H1 (cell line): ENCODE measurements at regions not wholly inside any gene's neighbourhood (a gene's known extent, or its start where the extent isn't known, plus 50 kb on each side); places are given as distances from the start of the nearest gene placed in this dataset.

ENCODE experiments used
- CTCF ChIA-PET: fragments of 300-600 bp; sonication (Branson Sonifier 250); formaldehyde crosslinking; loops from one replicate; lab custom pipeline; 2021; ENCODE audit not compliant: partially characterized antibody; lab: Charles Lee
- POLR2A ChIA-PET: fragments of 300-600 bp; sonication (Branson Sonifier 250); formaldehyde crosslinking; loops from one replicate; lab custom pipeline; 2021; ENCODE audit warnings: inconsistent platforms; ENCODE audit not compliant: partially characterized antibody; lab: Charles Lee
- DNase-seq, 2 experiments: peaks; one replicate each; pipeline versions ENCODE4 v3.0.0 to v3.0.0-alpha.2; 2010 to 2022; ENCODE audit warnings: low spot score in 2 of 2, low read depth in 1 of 2, mixed read lengths in 1 of 2
- FAIRE-seq: peaks from 2 replicates; lab custom pipeline; 2011; peaks lifted over from hg19 to GRCh38; lab: Jason Lieb, UNC
- H2AFZ ChIP-seq: 2 replicates; pipeline ENCODE4 v1.8.1; 2012; ENCODE audit warnings: low read length, inconsistent platforms
- H2AK5ac ChIP-seq: 2 replicates; pipeline ENCODE4 v1.6.1; 2013; ENCODE audit warnings: low read depth, low read length
- H2BK120ac ChIP-seq: replicated peaks from 2 replicates; pipeline ENCODE3; 2013; ENCODE audit warnings: low read depth, low read length, inconsistent platforms
- H2BK12ac ChIP-seq: 2 replicates; pipeline ENCODE4 v1.6.1; 2013; ENCODE audit warnings: low read depth, low read length
- H2BK15ac ChIP-seq: 2 replicates; pipeline ENCODE4 v1.6.1; 2013; ENCODE audit warnings: low read length
- H2BK20ac ChIP-seq: 2 replicates; pipeline ENCODE4 v1.6.1; 2013; ENCODE audit warnings: low read length
- H2BK5ac ChIP-seq: 2 replicates; pipeline ENCODE4 v1.6.1; 2013; ENCODE audit warnings: low read depth, low read length
- H3K14ac ChIP-seq: 2 replicates; pipeline ENCODE4 v1.6.1; 2013; ENCODE audit warnings: inconsistent platforms; ENCODE audit not compliant: insufficient read length
- H3K18ac ChIP-seq: 2 replicates; pipeline ENCODE4 v1.6.1; 2013; ENCODE audit warnings: low read length; ENCODE audit errors: extremely low read depth
- H3K23ac ChIP-seq: 2 replicates; pipeline ENCODE4 v1.6.1; 2013; ENCODE audit warnings: inconsistent platforms; ENCODE audit not compliant: insufficient read length
- H3K23me2 ChIP-seq: 2 replicates; pipeline ENCODE4 v1.6.1; 2013; ENCODE audit warnings: low read depth, low read length
- H3K27ac ChIP-seq: 2 replicates; pipeline ENCODE4 v1.6.1; 2011; ENCODE audit warnings: low read depth, low read length, inconsistent platforms
- H3K27me3 ChIP-seq, 4 experiments: replicated peaks in 1 of 4; 1 replicate in 1 of 4; 2 replicates in 3 of 4; pipeline versions ENCODE4 v1.6.1 to v1.8.1; 2011 to 2013; ENCODE audit warnings: low read length in 3 of 4, mild to moderate bottlenecking in 3 of 4, inconsistent platforms in 2 of 4, mixed read lengths in 2 of 4, moderate library complexity in 1 of 4; ENCODE audit not compliant: control insufficient read depth in 3 of 4, insufficient read depth in 3 of 4; ENCODE audit errors: extremely low read depth in 1 of 4
- H3K36me3 ChIP-seq, 4 experiments: 2 replicates each; pipeline versions ENCODE4 v1.6.1 to v1.8.1; 2011 to 2013; ENCODE audit warnings: mild to moderate bottlenecking in 4 of 4, low read length in 3 of 4, moderate library complexity in 2 of 4, control low read depth in 1 of 4, inconsistent platforms in 1 of 4; ENCODE audit not compliant: insufficient read depth in 4 of 4, control insufficient read depth in 2 of 4
- H3K4ac ChIP-seq: replicated peaks from 2 replicates; pipeline ENCODE3; 2013; ENCODE audit warnings: low read length, low read depth, mixed read lengths, inconsistent platforms; ENCODE audit not compliant: insufficient read length
- H3K4me1 ChIP-seq, 4 experiments: replicated peaks in 1 of 4; 1 replicate in 1 of 4; 2 replicates in 3 of 4; pipeline versions ENCODE4 v1.6.1 to v1.8.1; 2011 to 2013; ENCODE audit warnings: low read length in 3 of 4, inconsistent platforms in 2 of 4, mixed read lengths in 1 of 4; ENCODE audit not compliant: insufficient read depth in 4 of 4, control insufficient read depth in 3 of 4
- H3K4me2 ChIP-seq, 2 experiments: 2 replicates each; pipeline versions ENCODE4 v1.6.1 to v1.8.1; 2011 to 2013; ENCODE audit warnings: low read depth in 2 of 2, low read length in 2 of 2, control low read depth in 1 of 2, inconsistent platforms in 1 of 2, mild to moderate bottlenecking in 1 of 2; ENCODE audit not compliant: insufficient read depth in 1 of 2
- H3K4me3 ChIP-seq, 4 experiments: fragments of 200-600, 300-600 bp in 1 of 4; sonication (generic), shearing (Covaris generic), sonication (Bioruptor Twin) in 1 of 4; 2 replicates each; pipeline versions ENCODE4 v1.5.1 to v1.8.1; 2011 to 2016; ENCODE audit warnings: low read length in 4 of 4, low read depth in 3 of 4, control low read depth in 2 of 4, inconsistent platforms in 2 of 4, mild to moderate bottlenecking in 2 of 4, mixed read lengths in 1 of 4, moderate library complexity in 1 of 4; ENCODE audit not compliant: insufficient read depth in 2 of 4; ENCODE audit errors: extremely low read depth in 1 of 4
- H3K56ac ChIP-seq: replicated peaks from 2 replicates; pipeline ENCODE3; 2013; ENCODE audit warnings: low read depth, mild to moderate bottlenecking, mixed read lengths, low read length, inconsistent platforms; ENCODE audit not compliant: insufficient read length
- H3K79me1 ChIP-seq: 2 replicates; pipeline ENCODE4 v1.6.1; 2013; ENCODE audit warnings: low read depth, low read length, control low read depth
- H3K79me2 ChIP-seq, 2 experiments: 2 replicates each; pipeline versions ENCODE4 v1.6.1 to v1.8.1; 2012 to 2013; ENCODE audit warnings: low read length in 2 of 2, mild to moderate bottlenecking in 2 of 2, inconsistent platforms in 1 of 2; ENCODE audit not compliant: insufficient read depth in 2 of 2, control insufficient read depth in 1 of 2
- H3K9ac ChIP-seq, 4 experiments: replicated peaks in 1 of 4; 1 replicate in 1 of 4; 2 replicates in 3 of 4; pipeline versions ENCODE4 v1.6.1 to v1.8.1; 2011 to 2013; ENCODE audit warnings: low read depth in 3 of 4, low read length in 3 of 4, control low read depth in 2 of 4, mild to moderate bottlenecking in 2 of 4, moderate library complexity in 2 of 4, inconsistent platforms in 1 of 4; ENCODE audit errors: extremely low read depth in 1 of 4
- H3K9me3 ChIP-seq, 2 experiments: 2 replicates each; pipeline versions ENCODE4 v1.6.1 to v1.8.1; 2012 to 2013; ENCODE audit warnings: mild to moderate bottlenecking in 2 of 2, moderate library complexity in 2 of 2, control low read depth in 1 of 2, inconsistent platforms in 1 of 2, low read depth in 1 of 2, low read length in 1 of 2, mixed read lengths in 1 of 2; ENCODE audit not compliant: insufficient read depth in 2 of 2
- H4K20me1 ChIP-seq, 2 experiments: replicated peaks in 1 of 2; 2 replicates each; pipeline versions ENCODE3 to v1.8.1; 2011 to 2013; ENCODE audit warnings: inconsistent platforms in 2 of 2, low read length in 2 of 2, mild to moderate bottlenecking in 1 of 2; ENCODE audit not compliant: insufficient read depth in 2 of 2, control insufficient read depth in 1 of 2
- H4K5ac ChIP-seq: 2 replicates; pipeline ENCODE4 v1.6.1; 2013; ENCODE audit warnings: low read length, low read depth, mixed read lengths, inconsistent platforms; ENCODE audit not compliant: insufficient read length
- H4K8ac ChIP-seq: 2 replicates; pipeline ENCODE4 v1.8.0; 2013; ENCODE audit warnings: mild to moderate bottlenecking, moderate library complexity, low read length, inconsistent platforms; ENCODE audit not compliant: insufficient read depth; ENCODE audit errors: extremely low read depth
- H4K91ac ChIP-seq: replicated peaks from 2 replicates; pipeline ENCODE3; 2013; ENCODE audit warnings: low read length, mixed read lengths, inconsistent platforms; ENCODE audit not compliant: insufficient read length
- ASH2L ChIP-seq: fragments of 200-600, 300-600 bp; sonication (generic); IDR thresholded peaks from one replicate; pipeline ENCODE4 v1.7.1; 2017; ENCODE audit warnings: low read length
- ATF3 ChIP-seq: IDR thresholded peaks from 2 replicates; pipeline ENCODE4 v1.6.1; 2011; ENCODE audit warnings: low read depth, mild to moderate bottlenecking, low read length; ENCODE audit not compliant: insufficient read depth
- CEBPB ChIP-seq: IDR thresholded peaks from 2 replicates; pipeline ENCODE4 v1.6.1; 2012; ENCODE audit warnings: low read depth, low read length
- JUND ChIP-seq: IDR thresholded peaks from 2 replicates; pipeline ENCODE4 v1.6.1; 2011; ENCODE audit warnings: mild to moderate bottlenecking, improper control_type of control experiment, low read length
- KDM5A ChIP-seq: fragments of 200-600 bp; IDR thresholded peaks from 2 replicates; pipeline ENCODE4 v1.7.1; 2012; ENCODE audit warnings: mild to moderate bottlenecking, low read length, inconsistent platforms, mixed read lengths
- NANOG ChIP-seq: IDR thresholded peaks from 2 replicates; pipeline ENCODE4 v1.6.1; 2011; ENCODE audit warnings: low read length, low read depth, mild to moderate bottlenecking, inconsistent platforms; ENCODE audit not compliant: insufficient read depth, poor library complexity, severe bottlenecking
- SAP30 ChIP-seq: fragments of 300-600 bp; sonication (generic); IDR thresholded peaks from 2 replicates; pipeline ENCODE4 v1.7.1; 2012; ENCODE audit warnings: low read length, moderate library complexity, mild to moderate bottlenecking, inconsistent platforms; ENCODE audit not compliant: insufficient read depth, insufficient replicate concordance
- SIN3A ChIP-seq, 2 experiments: IDR thresholded peaks in 1 of 2; conservative IDR thresholded peaks in 1 of 2; 2 replicates each; pipeline ENCODE4 v1.6.1; 2011 to 2012; ENCODE audit warnings: low read length in 2 of 2, improper control_type of control experiment in 1 of 2, low read depth in 1 of 2, mild to moderate bottlenecking in 1 of 2
- TCF12 ChIP-seq: IDR thresholded peaks from 2 replicates; pipeline ENCODE4 v1.6.1; 2011; ENCODE audit warnings: low read depth, mild to moderate bottlenecking, low read length
- WGBS, 2 experiments: shearing (Covaris generic) in 1 of 2; methylation state at CpG; one replicate each; pipeline versions ENCODE4 v1.1.6 to v1.1.7; 2013 to 2015; ENCODE audit warnings: low lambda C conversion rate in 2 of 2, mixed read lengths in 2 of 2, inconsistent platforms in 1 of 2, low coverage in 1 of 2, missing lambda C conversion rate in 1 of 2; ENCODE audit not compliant: insufficient replicate concordance in 2 of 2, insufficient coverage in 1 of 2, insufficient read length in 1 of 2; ENCODE audit errors: extremely low coverage in 1 of 2, missing lambda C conversion rate in 1 of 2; 5-methylcytosine and 5-hydroxymethylcytosine counted together

DNA sequence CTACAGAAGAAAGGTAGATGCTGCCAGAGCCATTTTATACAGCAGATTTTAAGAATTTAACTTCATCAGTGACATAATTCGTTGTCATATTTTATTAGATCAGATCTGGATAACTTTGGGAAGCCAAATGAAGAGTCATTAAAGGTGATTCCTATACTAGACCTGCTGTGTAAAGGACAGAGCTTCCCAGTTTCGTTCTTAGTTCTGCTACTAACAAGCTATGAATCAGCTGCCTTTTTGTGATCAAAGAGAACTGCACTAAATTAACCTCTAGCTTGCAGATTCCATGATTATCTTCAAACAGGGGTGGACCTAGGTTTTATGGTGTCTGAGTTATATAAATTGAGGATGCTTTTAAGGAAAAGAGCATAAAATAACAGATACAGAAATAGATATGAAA is 926.5 kb upstream of the ACVR2A start:
- no peaks in the 10 kb centered on the region for H3K27me3 ChIP-seq
- POLR2A ChIA-PET: no interaction called here
- CTCF ChIA-PET: interaction anchor here (0.6 kb wide), 1 partner anchor 442 kb away, joined by 3 read pairs; no protein-coding TSS in a partner anchor

More for the DNA sequence above, 926.5 kb upstream of the ACVR2A start:
- DNase-seq (no peak), FAIRE-seq (no peak)
- TF ChIP-seq ATF3: no peak
- TF ChIP-seq SIN3A (conservative IDR thresholded peaks at IDR 0.05 in 1 of 2, IDR thresholded peaks at IDR 0.05 in 1 of 2; ENCODE audit: low read depth in 1 of 2, low read length in 2 of 2): no peak
- no peak for TF ChIP-seq NANOG
- no peak for TF ChIP-seq KDM5A
- no peak for TF ChIP-seq SAP30
- TF ChIP-seq TCF12: no peak
- no peak for TF ChIP-seq JUND
- no peak for TF ChIP-seq ASH2L
- TF ChIP-seq CEBPB: no peak
- no peak overlapping the region for H3K56ac ChIP-seq
- H4K20me1 ChIP-seq: no peaks in the 10 kb centered on the region
- H4K8ac ChIP-seq: no peak overlapping the region
- no peaks in the 10 kb centered on the region for H3K23me2 ChIP-seq
- no peak overlapping the region for H4K91ac ChIP-seq
- H2BK5ac ChIP-seq: no peak overlapping the region
- H3K79me1 ChIP-seq: no peaks in the 10 kb centered on the region
- no peak overlapping the region for H2AFZ ChIP-seq
- H3K4me2 ChIP-seq: no peak overlapping the region
- no peak overlapping the region for H3K23ac ChIP-seq
- H3K27ac ChIP-seq: no peak overlapping the region
- no peak overlapping the region for H3K4me3 ChIP-seq
- no peak overlapping the region for H3K18ac ChIP-seq
- no peak overlapping the region for H2BK12ac ChIP-seq
- no peaks in the 10 kb centered on the region; a peak in 2 of 7 replicates for H3K4me1 ChIP-seq
- H3K79me2 ChIP-seq: no peaks in the 10 kb centered on the region
- H3K14ac ChIP-seq: no peak overlapping the region
- no peaks in the 10 kb centered on the region for H3K9me3 ChIP-seq
- H2BK15ac ChIP-seq: no peak overlapping the region
- H3K4ac ChIP-seq: no peak overlapping the region
- H2BK20ac ChIP-seq: no peak overlapping the region
- H2AK5ac ChIP-seq: no peak overlapping the region
- 88% methylated on average over 2 of the region's 2 CpGs; no CpG with 5 or more reads in 1 of the 2 experiments for WGBS, 2 experiments
- no peak overlapping the region for H4K5ac ChIP-seq
- no peaks in the 10 kb centered on the region for H3K36me3 ChIP-seq
- no peak overlapping the region for H2BK120ac ChIP-seq
- no peak overlapping the region for H3K9ac ChIP-seq
